ENCODE measurements at regions not wholly inside any gene's neighbourhood (a gene's known extent, or its start where the extent isn't known, plus 50 kb on each side); places are given as distances from the start of the nearest gene placed in this dataset.

DNA sequence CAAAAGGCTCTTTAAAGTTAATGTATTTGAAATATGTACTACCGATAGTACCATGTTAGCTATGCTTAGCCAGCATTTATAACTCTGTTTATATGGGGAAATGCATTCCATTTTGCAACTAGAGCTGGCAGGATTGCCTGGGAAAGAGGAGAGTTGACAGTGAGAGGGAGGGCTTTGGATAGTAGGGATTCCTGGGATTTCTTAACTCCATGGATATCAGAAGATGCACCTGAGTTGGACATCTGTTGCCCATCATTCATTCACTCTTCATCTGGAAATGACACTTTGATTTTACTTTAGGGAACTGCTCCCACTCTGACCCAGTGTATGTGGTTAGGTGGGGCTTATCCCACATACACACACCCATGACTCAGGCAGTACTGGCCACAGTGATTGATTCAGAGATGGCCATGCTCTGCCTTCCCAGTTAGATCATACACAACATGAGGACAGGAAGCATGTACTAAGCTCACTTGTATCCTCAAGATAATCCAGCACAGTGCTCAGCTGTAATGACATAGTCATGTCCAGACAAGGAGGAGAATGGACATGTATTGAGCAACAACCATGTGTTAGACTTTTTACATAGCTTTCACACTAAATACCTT lies 248.8 kb downstream of the MREG start:
- TF ChIP-seq CTCF (IDR thresholded peaks at IDR 0.05; ENCODE audit: low read depth, low read length, poor library complexity, severe bottlenecking) (no peak), EZH2phosphoT487 (IDR thresholded peaks at IDR 0.05; ENCODE audit: borderline replicate concordance, low read length) (no peak)

Measured in DOHH2 (cell line).